Testis (tissue), 2 donors: ENCODE measurements at regions not wholly inside any gene's neighbourhood (a gene's known extent, or its start where the extent isn't known, plus 50 kb on each side); places are given as distances from the start of the nearest gene placed in this dataset.

ENCODE experiments used
- CTCF ChIP-seq, 3 experiments: fragments of 450-650 bp in 2 of 3; fragments of 200-600 bp in 1 of 3; sonication (generic) in 1 of 3; IDR thresholded peaks; one replicate each; pipeline ENCODE4 v1.5.1; 2016 to 2019; ENCODE audit warnings: antibody characterized with exemption in 3 of 3, mild to moderate bottlenecking in 2 of 3, moderate library complexity in 1 of 3
- POLR2A ChIP-seq: fragments of 450-650 bp; IDR thresholded peaks from one replicate; pipeline ENCODE4 v1.6.1; 2017; ENCODE audit warnings: antibody characterized with exemption, mild to moderate bottlenecking, moderate library complexity

GRCh38 chr3:116848248-116848829 is 138.8 kb downstream of the TUSC7 start:
- TF ChIP-seq POLR2A (no peak), CTCF (IDR thresholded peaks at IDR 0.05) (no peak)
